ENCODE measurements at regions not wholly inside any gene's neighbourhood (a gene's known extent, or its start where the extent isn't known, plus 50 kb on each side); places are given as distances from the start of the nearest gene placed in this dataset.

DNA sequence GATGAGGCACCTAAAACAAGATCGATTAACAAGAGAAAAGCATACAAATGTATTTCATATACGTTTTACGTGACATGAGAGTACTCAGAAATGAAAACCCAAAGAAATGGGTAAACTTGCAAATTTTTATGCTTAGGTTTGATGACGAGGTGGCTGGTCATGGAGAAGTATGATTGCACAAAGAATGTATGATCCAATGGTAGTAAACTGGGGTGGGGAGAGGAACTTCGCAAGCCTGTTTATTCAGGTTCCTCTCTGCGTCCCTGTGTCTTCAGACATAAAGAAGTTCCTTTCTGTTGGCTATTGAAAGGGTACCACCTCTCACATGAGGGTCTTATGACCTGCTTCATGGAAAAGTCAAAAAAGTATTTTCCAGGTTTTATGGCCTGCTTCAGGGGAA, 309.2 kb downstream of the BCOR start:
- TF ChIP-seq, protein P1, sequence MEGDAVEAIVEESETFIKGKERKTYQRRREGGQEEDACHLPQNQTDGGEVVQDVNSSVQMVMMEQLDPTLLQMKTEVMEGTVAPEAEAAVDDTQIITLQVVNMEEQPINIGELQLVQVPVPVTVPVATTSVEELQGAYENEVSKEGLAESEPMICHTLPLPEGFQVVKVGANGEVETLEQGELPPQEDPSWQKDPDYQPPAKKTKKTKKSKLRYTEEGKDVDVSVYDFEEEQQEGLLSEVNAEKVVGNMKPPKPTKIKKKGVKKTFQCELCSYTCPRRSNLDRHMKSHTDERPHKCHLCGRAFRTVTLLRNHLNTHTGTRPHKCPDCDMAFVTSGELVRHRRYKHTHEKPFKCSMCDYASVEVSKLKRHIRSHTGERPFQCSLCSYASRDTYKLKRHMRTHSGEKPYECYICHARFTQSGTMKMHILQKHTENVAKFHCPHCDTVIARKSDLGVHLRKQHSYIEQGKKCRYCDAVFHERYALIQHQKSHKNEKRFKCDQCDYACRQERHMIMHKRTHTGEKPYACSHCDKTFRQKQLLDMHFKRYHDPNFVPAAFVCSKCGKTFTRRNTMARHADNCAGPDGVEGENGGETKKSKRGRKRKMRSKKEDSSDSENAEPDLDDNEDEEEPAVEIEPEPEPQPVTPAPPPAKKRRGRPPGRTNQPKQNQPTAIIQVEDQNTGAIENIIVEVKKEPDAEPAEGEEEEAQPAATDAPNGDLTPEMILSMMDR (IDR thresholded peaks at IDR 0.05): no peak
- TF ChIP-seq POLR2A (IDR thresholded peaks at IDR 0.05): no peak

All from thyroid gland (tissue), 4 donors.